ENCODE measurements at regions not wholly inside any gene's neighbourhood (a gene's known extent, or its start where the extent isn't known, plus 50 kb on each side); places are given as distances from the start of the nearest gene placed in this dataset.

DNA sequence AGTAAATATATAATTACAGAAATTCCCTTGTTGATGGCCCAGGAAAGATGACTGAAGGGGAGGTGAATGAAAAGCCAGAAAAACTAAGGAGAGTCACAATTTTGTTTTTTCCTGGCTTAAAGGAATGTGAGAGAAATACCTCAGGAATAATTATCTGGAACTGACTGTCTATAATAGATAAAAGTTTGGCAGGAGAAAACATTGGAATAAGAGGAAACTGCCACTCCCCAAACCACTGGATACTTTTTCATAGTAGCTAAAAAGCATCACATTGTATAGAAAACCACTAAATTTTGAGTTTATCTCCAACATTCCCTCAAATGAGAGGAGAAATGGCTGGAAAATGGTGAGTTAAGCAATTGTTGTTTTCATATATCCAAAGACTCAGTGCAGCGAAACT, 326.0 kb downstream of the NPR3 start:
- WGBS, 2 donors (ENCODE audit: extremely low coverage in 2 of 2, insufficient read length in 2 of 2, insufficient replicate concordance in 1 of 2), result no CpG with 5 or more reads among the region's 1 CpG
- Histone ChIP-seq H2BK5ac (ENCODE audit: low read length) (no peak overlapping the region), H2BK120ac (ENCODE audit: low read depth, low read length) (no peak overlapping the region), H3K4me3 (ENCODE audit: low read length in 2 of 2) (no peak overlapping the region), H3K27me3 (ENCODE audit: control insufficient read depth in 3 of 3, insufficient read depth in 3 of 3, low read depth in 1 of 3, low read length in 3 of 3) (no peaks in the 10 kb centered on the region), H3K4me1 (ENCODE audit: control insufficient read depth in 2 of 2, insufficient read depth in 1 of 2, low read depth in 1 of 2, low read length in 2 of 2) (no peaks in the 10 kb centered on the region), H3K14ac (ENCODE audit: low read length) (no peak overlapping the region), H3K18ac (ENCODE audit: low read length) (no peak overlapping the region), H2AK5ac (ENCODE audit: low read depth, low read length) (no peak overlapping the region), H3K79me1 (ENCODE audit: low read depth, low read length) (no peaks in the 10 kb centered on the region), H3K23ac (ENCODE audit: low read depth, low read length, poor library complexity) (no peak overlapping the region), H3K4ac (ENCODE audit: low read length) (no peak overlapping the region), H2BK12ac (ENCODE audit: low read length) (no peak overlapping the region), H3K36me3 (replicated peaks in 1 of 2; ENCODE audit: control insufficient read depth in 2 of 2, insufficient read depth in 2 of 2, low read length in 2 of 2) (no peaks in the 10 kb centered on the region), H4K91ac (ENCODE audit: low read depth, low read length, poor library complexity) (no peak overlapping the region), H3K9me3 (replicated peaks in 1 of 2; ENCODE audit: control insufficient read depth in 2 of 2, insufficient read depth in 1 of 2, low read depth in 1 of 2, low read length in 2 of 2) (peaks cover 0 to 8% of the 10 kb centered on the region in 2 donors), H3K9ac (ENCODE audit: low read depth, low read length, poor library complexity) (no peak overlapping the region), H3K4me2 (ENCODE audit: insufficient read depth, low read length, poor library complexity, severe bottlenecking) (no peak overlapping the region), H3K27ac (replicated peaks; ENCODE audit: low read length) (no peak overlapping the region), H4K8ac (ENCODE audit: low read depth, low read length) (no peak overlapping the region), H2AFZ (ENCODE audit: low read length) (no peak overlapping the region), H2BK15ac (ENCODE audit: low read length) (no peak overlapping the region)
- DNase-seq (ENCODE audit: low spot score), result no peak

DNA sequence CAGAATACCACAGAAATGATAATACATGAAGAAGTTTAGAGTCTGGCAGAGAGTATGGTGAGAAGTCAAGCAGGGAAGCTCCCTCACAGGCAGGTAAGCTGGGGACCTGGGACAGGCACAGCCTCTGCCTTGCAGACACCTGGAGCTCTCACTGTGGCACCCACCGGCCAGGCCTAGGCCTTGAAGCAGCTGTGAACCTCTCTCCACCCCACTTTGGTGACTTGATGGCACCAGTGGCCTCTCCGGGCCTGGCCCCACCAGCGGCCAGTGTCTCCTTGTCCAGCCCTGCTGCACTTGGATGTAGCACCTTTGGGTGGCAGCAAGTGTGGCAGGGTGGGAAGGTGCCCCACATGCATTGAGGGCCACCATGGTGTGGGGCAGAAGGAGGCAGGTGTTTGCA, 330.5 kb downstream of the NPR3 start:
- H3K4me1 ChIP-seq (ENCODE audit: control insufficient read depth in 2 of 2, insufficient read depth in 1 of 2, low read depth in 1 of 2, low read length in 2 of 2), result no peaks in the 10 kb centered on the region

DNA sequence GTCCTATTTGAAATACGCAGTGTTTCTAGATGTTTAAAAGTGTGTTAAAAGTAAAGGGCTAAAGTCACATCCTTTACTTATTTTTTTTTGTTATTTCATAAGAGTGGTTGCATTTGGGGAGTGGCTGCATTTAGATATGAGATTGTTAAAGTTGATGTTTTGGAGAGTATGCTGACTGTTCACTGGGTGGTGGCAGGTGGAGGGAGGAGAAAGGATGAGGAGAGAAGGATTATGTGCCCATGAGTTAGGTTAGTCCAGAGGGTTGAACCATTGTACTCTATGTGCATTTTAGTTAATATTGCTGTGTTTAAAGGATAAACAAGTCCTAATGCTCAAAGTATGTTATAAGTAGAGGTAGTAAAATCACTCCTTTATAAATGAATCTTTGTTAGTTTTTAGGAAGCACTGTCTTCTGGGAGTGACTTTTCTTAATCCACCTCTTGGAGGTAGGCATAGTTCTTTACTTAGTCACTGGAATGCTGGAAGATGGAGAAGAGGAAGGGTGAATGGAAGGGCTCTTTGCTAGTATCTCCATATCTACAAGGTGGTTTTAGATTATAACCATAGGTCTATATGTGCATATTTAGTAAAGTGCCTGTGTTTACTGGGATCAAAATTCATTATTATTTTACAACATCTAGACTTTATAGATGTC, 332.3 kb downstream of the NPR3 start:
- Histone ChIP-seq H2AFZ (ENCODE audit: low read length) (no peak overlapping the region), H3K4me1 (ENCODE audit: control insufficient read depth in 2 of 2, insufficient read depth in 1 of 2, low read depth in 1 of 2, low read length in 2 of 2) (peaks cover 0 to 3% of the 10 kb centered on the region in 2 donors), H3K18ac (ENCODE audit: low read length) (no peak overlapping the region), H4K91ac (ENCODE audit: low read depth, low read length, poor library complexity) (no peak overlapping the region), H2BK120ac (ENCODE audit: low read depth, low read length) (no peak overlapping the region), H2AK5ac (ENCODE audit: low read depth, low read length) (no peak overlapping the region), H3K14ac (ENCODE audit: low read length) (no peak overlapping the region), H3K27ac (replicated peaks; ENCODE audit: low read length) (no peak overlapping the region), H3K79me1 (ENCODE audit: low read depth, low read length) (no peaks in the 10 kb centered on the region), H3K9ac (ENCODE audit: low read depth, low read length, poor library complexity) (no peak overlapping the region), H3K23ac (ENCODE audit: low read depth, low read length, poor library complexity) (no peak overlapping the region), H3K9me3 (replicated peaks in 1 of 2; ENCODE audit: control insufficient read depth in 2 of 2, insufficient read depth in 1 of 2, low read depth in 1 of 2, low read length in 2 of 2) (peaks cover 0 to 8% of the 10 kb centered on the region in 2 donors), H3K36me3 (replicated peaks in 1 of 2; ENCODE audit: control insufficient read depth in 2 of 2, insufficient read depth in 2 of 2, low read length in 2 of 2) (no peaks in the 10 kb centered on the region), H3K27me3 (ENCODE audit: control insufficient read depth in 3 of 3, insufficient read depth in 3 of 3, low read depth in 1 of 3, low read length in 3 of 3) (no peaks in the 10 kb centered on the region), H3K4me3 (ENCODE audit: low read length in 2 of 2) (no peak overlapping the region), H2BK5ac (ENCODE audit: low read length) (no peak overlapping the region), H3K4me2 (ENCODE audit: insufficient read depth, low read length, poor library complexity, severe bottlenecking) (no peak overlapping the region), H2BK15ac (ENCODE audit: low read length) (no peak overlapping the region), H2BK12ac (ENCODE audit: low read length) (no peak overlapping the region), H3K4ac (ENCODE audit: low read length) (no peak overlapping the region), H4K8ac (ENCODE audit: low read depth, low read length) (no peak overlapping the region)
- no peak for DNase-seq (ENCODE audit: low spot score)
- WGBS, 2 donors (ENCODE audit: extremely low coverage in 2 of 2, insufficient read length in 2 of 2, insufficient replicate concordance in 1 of 2), result no CpG with 5 or more reads among the region's 1 CpG

More for the DNA sequence above, 330.5 kb downstream of the NPR3 start:
- Histone ChIP-seq H3K9me3 (replicated peaks in 1 of 2; ENCODE audit: control insufficient read depth in 2 of 2, insufficient read depth in 1 of 2, low read depth in 1 of 2, low read length in 2 of 2) (peaks cover 0 to 8% of the 10 kb centered on the region in 2 donors), H2BK120ac (ENCODE audit: low read depth, low read length) (no peak overlapping the region), H3K23ac (ENCODE audit: low read depth, low read length, poor library complexity) (peak overlapping the region; percentile 47), H3K4me2 (ENCODE audit: insufficient read depth, low read length, poor library complexity, severe bottlenecking) (no peak overlapping the region), H3K4ac (ENCODE audit: low read length) (no peak overlapping the region), H3K9ac (ENCODE audit: low read depth, low read length, poor library complexity) (no peak overlapping the region), H2BK15ac (ENCODE audit: low read length) (no peak overlapping the region), H3K36me3 (replicated peaks in 1 of 2; ENCODE audit: control insufficient read depth in 2 of 2, insufficient read depth in 2 of 2, low read length in 2 of 2) (no peaks in the 10 kb centered on the region), H2AFZ (ENCODE audit: low read length) (no peak overlapping the region), H2AK5ac (ENCODE audit: low read depth, low read length) (no peak overlapping the region), H4K91ac (ENCODE audit: low read depth, low read length, poor library complexity) (peak overlapping the region; percentile 86), H3K18ac (ENCODE audit: low read length) (peak overlapping the region; percentile 53), H4K8ac (ENCODE audit: low read depth, low read length) (peak overlapping the region; percentile 6), H3K14ac (ENCODE audit: low read length) (peak overlapping the region; percentile 98), H2BK5ac (ENCODE audit: low read length) (peak overlapping the region; percentile 20), H3K4me3 (ENCODE audit: low read length in 2 of 2) (no peak overlapping the region), H2BK12ac (ENCODE audit: low read length) (peak overlapping the region; percentile 97), H3K27ac (replicated peaks; ENCODE audit: low read length) (no peak overlapping the region), H3K27me3 (ENCODE audit: control insufficient read depth in 3 of 3, insufficient read depth in 3 of 3, low read depth in 1 of 3, low read length in 3 of 3) (no peaks in the 10 kb centered on the region), H3K79me1 (ENCODE audit: low read depth, low read length) (no peaks in the 10 kb centered on the region)
- no peak for DNase-seq (ENCODE audit: low spot score)
- no CpG with 5 or more reads among the region's 3 CpGs for WGBS, 2 donors (ENCODE audit: extremely low coverage in 2 of 2, insufficient read length in 2 of 2, insufficient replicate concordance in 1 of 2)

DNA sequence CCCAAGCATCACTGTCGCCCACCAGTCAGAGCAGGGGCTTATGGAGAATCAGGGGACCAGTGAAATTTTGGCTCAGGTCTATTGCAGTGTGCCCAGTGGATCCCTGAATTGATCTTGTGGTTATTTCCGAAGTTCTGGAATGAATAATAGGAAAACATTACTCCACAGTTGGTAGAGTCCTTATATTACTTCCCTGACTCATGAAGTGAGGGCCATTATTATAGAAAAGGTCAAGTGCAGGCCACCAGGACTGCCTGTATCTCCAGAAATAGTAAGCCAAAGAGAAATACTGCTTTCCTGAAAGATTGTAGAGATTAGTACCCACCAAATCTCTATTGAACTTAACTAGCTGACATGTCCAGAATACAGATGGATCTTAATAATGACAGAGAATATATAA, 335.0 kb downstream of the NPR3 start:
- H3K4me1 ChIP-seq (ENCODE audit: control insufficient read depth in 2 of 2, insufficient read depth in 1 of 2, low read depth in 1 of 2, low read length in 2 of 2), result peaks cover 0 to 3% of the 10 kb centered on the region in 2 donors
- no peak overlapping the region for H3K14ac ChIP-seq (ENCODE audit: low read length)
- H3K9ac ChIP-seq (ENCODE audit: low read depth, low read length, poor library complexity), result no peak overlapping the region
- DNase-seq (ENCODE audit: low spot score), result no peak
- no peaks in the 10 kb centered on the region for H3K79me1 ChIP-seq (ENCODE audit: low read depth, low read length)
- H2BK15ac ChIP-seq (ENCODE audit: low read length), result no peak overlapping the region
- H3K36me3 ChIP-seq (replicated peaks in 1 of 2; ENCODE audit: control insufficient read depth in 2 of 2, insufficient read depth in 2 of 2, low read length in 2 of 2), result no peaks in the 10 kb centered on the region
- no peak overlapping the region for H3K4me3 ChIP-seq (ENCODE audit: low read length in 2 of 2)
- H3K18ac ChIP-seq (ENCODE audit: low read length), result no peak overlapping the region
- H2AFZ ChIP-seq (ENCODE audit: low read length), result no peak overlapping the region
- H2BK120ac ChIP-seq (ENCODE audit: low read depth, low read length), result no peak overlapping the region
- no peaks in the 10 kb centered on the region for H3K27me3 ChIP-seq (ENCODE audit: control insufficient read depth in 3 of 3, insufficient read depth in 3 of 3, low read depth in 1 of 3, low read length in 3 of 3)
- no peak overlapping the region for H3K27ac ChIP-seq (replicated peaks; ENCODE audit: low read length)
- no peak overlapping the region for H3K4ac ChIP-seq (ENCODE audit: low read length)
- no peak overlapping the region for H3K4me2 ChIP-seq (ENCODE audit: insufficient read depth, low read length, poor library complexity, severe bottlenecking)
- H3K9me3 ChIP-seq (replicated peaks in 1 of 2; ENCODE audit: control insufficient read depth in 2 of 2, insufficient read depth in 1 of 2, low read depth in 1 of 2, low read length in 2 of 2), result peaks cover 0 to 1% of the 10 kb centered on the region in 2 donors
- no peak overlapping the region for H2AK5ac ChIP-seq (ENCODE audit: low read depth, low read length)
- H2BK12ac ChIP-seq (ENCODE audit: low read length), result no peak overlapping the region
- H3K23ac ChIP-seq (ENCODE audit: low read depth, low read length, poor library complexity), result no peak overlapping the region
- no peak overlapping the region for H4K91ac ChIP-seq (ENCODE audit: low read depth, low read length, poor library complexity)
- WGBS, 2 donors (ENCODE audit: extremely low coverage in 2 of 2, insufficient read length in 2 of 2, insufficient replicate concordance in 1 of 2), result no CpG with 5 or more reads among the region's 2 CpGs
- no peak overlapping the region for H4K8ac ChIP-seq (ENCODE audit: low read depth, low read length)
- no peak overlapping the region for H2BK5ac ChIP-seq (ENCODE audit: low read length)
